ENCODE measurements at regions not wholly inside any gene's neighbourhood (a gene's known extent, or its start where the extent isn't known, plus 50 kb on each side); places are given as distances from the start of the nearest gene placed in this dataset.

DNA sequence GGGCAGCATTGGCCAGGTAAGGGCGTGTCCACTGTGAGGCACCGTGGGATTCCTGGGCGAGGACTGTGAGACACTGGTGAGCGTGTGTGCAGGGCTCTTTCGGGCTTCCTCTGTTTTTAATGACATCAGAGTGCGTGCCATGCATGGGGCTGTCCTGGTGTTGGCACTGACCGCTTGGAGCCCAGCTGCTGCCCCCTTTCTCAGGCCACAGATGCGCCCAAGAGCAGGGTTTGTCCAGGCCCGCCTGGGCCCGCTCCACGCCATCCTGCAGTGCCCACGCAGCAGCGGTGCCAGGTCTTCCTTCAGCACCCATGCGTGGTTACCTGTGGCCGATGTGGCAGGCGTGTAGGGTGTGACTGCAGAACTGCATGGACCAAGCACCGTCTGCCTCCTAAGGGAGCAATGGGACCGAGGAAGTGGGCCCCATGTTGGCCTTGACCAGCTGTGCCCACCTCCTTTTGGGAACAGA is 72.3 kb upstream of the SEPTIN5 start:
- no peak for TF ChIP-seq POLR2A (IDR thresholded peaks at IDR 0.05)
- TF ChIP-seq, protein P1, sequence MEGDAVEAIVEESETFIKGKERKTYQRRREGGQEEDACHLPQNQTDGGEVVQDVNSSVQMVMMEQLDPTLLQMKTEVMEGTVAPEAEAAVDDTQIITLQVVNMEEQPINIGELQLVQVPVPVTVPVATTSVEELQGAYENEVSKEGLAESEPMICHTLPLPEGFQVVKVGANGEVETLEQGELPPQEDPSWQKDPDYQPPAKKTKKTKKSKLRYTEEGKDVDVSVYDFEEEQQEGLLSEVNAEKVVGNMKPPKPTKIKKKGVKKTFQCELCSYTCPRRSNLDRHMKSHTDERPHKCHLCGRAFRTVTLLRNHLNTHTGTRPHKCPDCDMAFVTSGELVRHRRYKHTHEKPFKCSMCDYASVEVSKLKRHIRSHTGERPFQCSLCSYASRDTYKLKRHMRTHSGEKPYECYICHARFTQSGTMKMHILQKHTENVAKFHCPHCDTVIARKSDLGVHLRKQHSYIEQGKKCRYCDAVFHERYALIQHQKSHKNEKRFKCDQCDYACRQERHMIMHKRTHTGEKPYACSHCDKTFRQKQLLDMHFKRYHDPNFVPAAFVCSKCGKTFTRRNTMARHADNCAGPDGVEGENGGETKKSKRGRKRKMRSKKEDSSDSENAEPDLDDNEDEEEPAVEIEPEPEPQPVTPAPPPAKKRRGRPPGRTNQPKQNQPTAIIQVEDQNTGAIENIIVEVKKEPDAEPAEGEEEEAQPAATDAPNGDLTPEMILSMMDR (IDR thresholded peaks at IDR 0.05), result no peak
